Esophagus squamous epithelium (tissue), 5 donors: ENCODE measurements at regions not wholly inside any gene's neighbourhood (a gene's known extent, or its start where the extent isn't known, plus 50 kb on each side); places are given as distances from the start of the nearest gene placed in this dataset.

Source experiments
- DNase-seq: peaks from one replicate; lab custom pipeline; 2025; lab: John Stamatoyannopoulos, UW
- H3K27ac ChIP-seq, 4 donors: fragments of 200-600 bp; sonication (generic); one replicate each; pipeline ENCODE4 v1.5.1; 2016 to 2019; ENCODE audit warnings: mild to moderate bottlenecking in 1 of 4
- H3K27me3 ChIP-seq, 4 donors: fragments of 200-600 bp; sonication (generic); 1 replicate in 3 of 4; 2 replicates in 1 of 4; pipeline versions ENCODE4 v1.5.1 to v1.6.0; 2017 to 2021; ENCODE audit warnings: antibody characterized with exemption in 1 of 4
- H3K36me3 ChIP-seq, 3 donors: fragments of 200-600 bp; sonication (generic); one replicate each; pipeline ENCODE4 v1.5.1; 2016 to 2019
- H3K4me1 ChIP-seq, 3 donors: fragments of 200-600 bp; sonication (generic); one replicate each; pipeline ENCODE4 v1.5.1; 2017 to 2019
- H3K4me3 ChIP-seq, 4 donors: fragments of 200-600 bp; sonication (generic); 1 replicate in 3 of 4; 2 replicates in 1 of 4; pipeline ENCODE4 v1.5.1; 2016 to 2019; ENCODE audit warnings: mild to moderate bottlenecking in 2 of 4, moderate library complexity in 1 of 4
- H3K9me3 ChIP-seq, 3 donors: fragments of 200-600 bp; sonication (generic); one replicate each; pipeline ENCODE4 v1.5.1; 2016 to 2019
- POLR2A ChIP-seq, 4 donors: fragments of 450-650 bp; IDR thresholded peaks; one replicate each; pipeline ENCODE4 v1.6.1; 2017; ENCODE audit warnings: antibody characterized with exemption in 4 of 4, mild to moderate bottlenecking in 4 of 4, moderate library complexity in 3 of 4
- WGBS, 2 donors: methylation state at CpG; one replicate each; pipeline ENCODE4 v1.1.5; 2018; 5-methylcytosine and 5-hydroxymethylcytosine counted together
- intact Hi-C: fragments of 100-400 bp; cut with DNase I; formaldehyde crosslinking; loops from one replicate; pipeline ENCODE4 v1.15.0; 2022
- TF ChIP-seq, protein P1 (sequence below), 6 experiments: fragments of 450-650 bp in 4 of 6; fragments of 200-600 bp in 2 of 6; sonication (generic) in 2 of 6; IDR thresholded peaks; one replicate each; pipeline ENCODE4 v1.5.1; 2016 to 2019; ENCODE audit warnings: antibody characterized with exemption in 6 of 6, mild to moderate bottlenecking in 4 of 6, moderate library complexity in 4 of 6
- donor health status: DM: yes; HTN: yes; CAD: no.

DNA sequence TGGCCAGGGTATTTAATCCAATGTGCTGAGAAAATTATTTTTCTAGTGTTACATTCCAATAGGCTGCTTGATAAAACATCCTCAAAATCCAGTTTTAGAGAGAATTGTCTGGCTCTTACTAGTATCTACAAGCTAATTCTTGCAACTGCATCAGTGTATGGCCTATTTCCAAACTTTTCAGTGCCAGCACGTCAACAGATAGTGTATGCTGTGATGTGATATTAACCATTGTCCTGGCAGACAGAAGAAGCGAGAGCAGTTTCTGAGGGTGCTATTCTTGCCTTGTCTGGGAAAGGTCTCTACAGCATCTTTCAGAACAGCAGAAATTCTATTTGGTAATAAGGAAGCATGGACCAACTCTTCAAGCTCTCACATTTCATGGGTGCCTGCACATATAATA, 174.2 kb upstream of the CDH12 start:
- 42 to 61% methylated on average over 2 of the region's 2 CpGs for WGBS, 2 donors
- no peaks in the 10 kb centered on the region for H3K9me3 ChIP-seq
- H3K27ac ChIP-seq = no peak overlapping the region
- no peaks in the 10 kb centered on the region for H3K27me3 ChIP-seq
- no peaks in the 10 kb centered on the region for H3K36me3 ChIP-seq
- DNase-seq = no peak
- H3K4me3 ChIP-seq = no peak overlapping the region
- intact Hi-C loops = no loop called here
- no peak for TF ChIP-seq POLR2A (IDR thresholded peaks at IDR 0.05)
- TF ChIP-seq, protein P1, sequence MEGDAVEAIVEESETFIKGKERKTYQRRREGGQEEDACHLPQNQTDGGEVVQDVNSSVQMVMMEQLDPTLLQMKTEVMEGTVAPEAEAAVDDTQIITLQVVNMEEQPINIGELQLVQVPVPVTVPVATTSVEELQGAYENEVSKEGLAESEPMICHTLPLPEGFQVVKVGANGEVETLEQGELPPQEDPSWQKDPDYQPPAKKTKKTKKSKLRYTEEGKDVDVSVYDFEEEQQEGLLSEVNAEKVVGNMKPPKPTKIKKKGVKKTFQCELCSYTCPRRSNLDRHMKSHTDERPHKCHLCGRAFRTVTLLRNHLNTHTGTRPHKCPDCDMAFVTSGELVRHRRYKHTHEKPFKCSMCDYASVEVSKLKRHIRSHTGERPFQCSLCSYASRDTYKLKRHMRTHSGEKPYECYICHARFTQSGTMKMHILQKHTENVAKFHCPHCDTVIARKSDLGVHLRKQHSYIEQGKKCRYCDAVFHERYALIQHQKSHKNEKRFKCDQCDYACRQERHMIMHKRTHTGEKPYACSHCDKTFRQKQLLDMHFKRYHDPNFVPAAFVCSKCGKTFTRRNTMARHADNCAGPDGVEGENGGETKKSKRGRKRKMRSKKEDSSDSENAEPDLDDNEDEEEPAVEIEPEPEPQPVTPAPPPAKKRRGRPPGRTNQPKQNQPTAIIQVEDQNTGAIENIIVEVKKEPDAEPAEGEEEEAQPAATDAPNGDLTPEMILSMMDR (IDR thresholded peaks at IDR 0.05) = no peak
- H3K4me1 ChIP-seq = no peaks in the 10 kb centered on the region

DNA sequence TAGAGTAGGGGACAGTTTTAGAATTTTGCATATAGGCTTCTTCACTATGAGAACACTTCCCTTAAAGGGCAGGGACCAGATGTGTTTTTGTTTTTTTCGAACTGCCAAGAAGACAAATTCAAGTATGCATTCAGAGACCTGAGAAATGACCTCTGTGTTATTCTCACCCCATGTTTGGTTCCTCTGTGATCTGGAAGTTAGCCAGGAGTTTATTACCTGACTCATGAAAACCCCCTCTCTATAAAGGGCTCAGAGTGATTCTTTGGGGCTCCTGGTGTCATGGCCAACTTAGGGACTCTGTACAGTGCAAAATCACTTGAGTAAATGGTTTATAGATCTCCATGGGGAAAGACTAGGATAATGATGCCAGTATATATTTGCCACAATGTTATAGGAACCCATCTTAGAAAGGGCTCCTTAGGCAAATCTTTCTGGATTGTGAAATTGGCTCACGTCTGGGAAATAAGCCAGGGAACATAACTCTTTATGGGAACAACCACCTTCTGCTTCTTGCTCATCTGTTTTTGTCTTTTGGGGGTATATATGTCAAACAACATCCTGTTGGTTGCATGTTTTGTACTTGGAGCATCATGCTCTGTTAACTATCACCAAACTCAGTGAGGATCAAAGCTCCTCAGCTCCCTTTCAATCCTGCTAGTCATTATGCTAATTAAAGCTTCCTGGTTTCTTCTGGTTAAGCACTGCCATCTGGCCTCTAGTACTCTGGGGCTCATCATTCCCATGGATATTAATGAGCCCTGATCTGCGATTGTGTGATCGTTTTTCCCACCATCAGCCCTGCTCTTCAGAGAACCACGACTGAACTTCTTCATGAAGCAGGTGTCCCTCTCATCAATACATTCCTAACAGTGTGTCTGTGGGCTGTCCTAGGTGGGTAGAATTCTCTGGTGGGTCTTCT, 173.4 kb upstream of the CDH12 start:
- Histone ChIP-seq H3K36me3 (no peaks in the 10 kb centered on the region), H3K27me3 (no peaks in the 10 kb centered on the region), H3K4me3 (no peak overlapping the region), H3K27ac (no peak overlapping the region), H3K4me1 (no peaks in the 10 kb centered on the region), H3K9me3 (no peaks in the 10 kb centered on the region)
- intact Hi-C loops = no loop called here
- no peak for TF ChIP-seq POLR2A (IDR thresholded peaks at IDR 0.05)
- TF ChIP-seq, protein P1 (IDR thresholded peaks at IDR 0.05) = no peak
- WGBS, 2 donors = 58 to 78% methylated on average over 5 of the region's 5 CpGs
- DNase-seq = no peak

DNA sequence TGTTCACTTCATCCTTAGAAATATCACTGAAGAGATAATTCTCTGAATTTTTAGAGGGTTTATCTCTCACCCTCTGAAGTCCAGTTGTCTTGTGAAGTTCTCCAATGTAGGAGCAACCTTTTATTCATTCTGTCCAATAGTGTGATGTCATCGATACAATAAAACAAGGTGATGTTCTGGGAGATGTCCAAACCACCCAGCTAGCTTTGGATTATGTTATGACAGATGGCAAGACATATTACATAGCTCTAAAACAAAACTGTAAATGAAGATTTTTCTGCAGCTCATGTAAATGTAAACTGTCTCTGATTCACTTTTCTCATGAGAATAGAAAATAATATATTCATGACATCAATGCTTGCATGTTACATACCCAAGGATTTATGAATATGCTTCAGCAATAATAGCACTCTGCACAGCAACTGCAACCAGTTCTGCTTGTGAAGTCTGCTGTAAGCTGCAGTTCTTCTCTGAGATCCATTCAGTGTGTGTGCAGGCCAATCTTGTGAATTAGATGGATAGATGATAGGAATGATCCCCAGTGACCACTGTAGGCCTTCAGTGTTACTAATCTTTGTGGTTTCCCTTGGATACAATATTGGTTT, 172.6 kb upstream of the CDH12 start:
- Histone ChIP-seq H3K9me3 (no peaks in the 10 kb centered on the region), H3K27me3 (no peaks in the 10 kb centered on the region), H3K4me3 (no peak overlapping the region), H3K36me3 (no peaks in the 10 kb centered on the region), H3K27ac (no peak overlapping the region), H3K4me1 (no peaks in the 10 kb centered on the region)
- intact Hi-C loops = no loop called here
- 64 to 67% methylated on average over 1 of the region's 1 CpG for WGBS, 2 donors
- TF ChIP-seq, protein P1 (IDR thresholded peaks at IDR 0.05) = no peak
- no peak for TF ChIP-seq POLR2A (IDR thresholded peaks at IDR 0.05)
- no peak for DNase-seq

DNA sequence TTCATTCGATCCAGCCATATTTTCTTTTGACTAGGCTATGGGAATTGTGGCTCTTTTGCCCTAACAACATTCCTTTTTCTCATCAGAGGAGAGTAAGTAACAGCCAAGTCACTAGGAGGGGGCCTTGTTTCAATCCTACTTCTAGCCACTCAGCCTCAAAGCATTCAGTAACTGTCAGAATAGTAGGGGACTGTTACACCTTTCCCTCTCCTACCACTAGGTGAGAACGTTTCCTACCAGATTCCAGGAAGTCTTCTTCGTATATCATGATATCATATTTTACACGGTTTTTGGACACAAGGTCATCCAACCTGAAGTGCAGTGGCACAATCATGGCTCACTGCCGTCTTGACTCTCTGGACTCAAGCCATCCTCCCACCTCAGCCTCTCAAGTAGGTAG, 171.3 kb upstream of the CDH12 start:
- H3K27ac ChIP-seq = no peak overlapping the region
- no peak for DNase-seq
- no peaks in the 10 kb centered on the region for H3K9me3 ChIP-seq
- H3K27me3 ChIP-seq = no peaks in the 10 kb centered on the region
- no peak overlapping the region for H3K4me3 ChIP-seq
- intact Hi-C loops = no loop called here
- WGBS, 2 donors = 73% methylated on average over 5 of the region's 5 CpGs
- no peaks in the 10 kb centered on the region for H3K36me3 ChIP-seq
- H3K4me1 ChIP-seq = no peaks in the 10 kb centered on the region
- TF ChIP-seq, protein P1 (IDR thresholded peaks at IDR 0.05) = no peak
- no peak for TF ChIP-seq POLR2A (IDR thresholded peaks at IDR 0.05)

DNA sequence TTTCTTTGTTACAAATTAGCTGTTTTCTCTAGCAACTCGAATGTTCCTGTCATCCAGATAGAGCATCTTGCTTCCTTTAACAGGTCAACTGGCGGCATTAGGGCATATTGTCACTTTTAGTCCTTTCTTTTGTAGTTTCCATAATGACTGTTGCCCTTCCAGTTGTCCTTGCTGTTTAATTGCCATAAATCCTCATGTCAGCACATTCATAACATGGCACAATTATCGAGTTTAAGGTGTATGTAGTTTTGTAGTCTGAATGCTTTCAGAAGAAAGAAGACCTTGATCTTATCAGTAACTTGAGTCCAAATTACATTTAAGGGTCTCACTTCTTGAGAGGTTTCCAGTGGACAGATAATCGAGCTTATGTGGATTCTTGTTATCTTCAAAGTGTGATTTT, 161.7 kb upstream of the CDH12 start:
- no peak for DNase-seq
- TF ChIP-seq POLR2A (IDR thresholded peaks at IDR 0.05) = no peak
- TF ChIP-seq, protein P1 (IDR thresholded peaks at IDR 0.05) = no peak
- H3K36me3 ChIP-seq = no peaks in the 10 kb centered on the region
- no peak overlapping the region for H3K4me3 ChIP-seq
- WGBS, 2 donors = 62 to 83% methylated on average over 4 of the region's 4 CpGs
- H3K4me1 ChIP-seq = peaks cover 0 to 4% (median 0%) of the 10 kb centered on the region in 3 donors
- H3K27ac ChIP-seq = no peak overlapping the region
- no peaks in the 10 kb centered on the region for H3K9me3 ChIP-seq
- H3K27me3 ChIP-seq = no peaks in the 10 kb centered on the region
- intact Hi-C loops = no loop called here
